HEK293T (cell line): ENCODE measurements at regions not wholly inside any gene's neighbourhood (a gene's known extent, or its start where the extent isn't known, plus 50 kb on each side); places are given as distances from the start of the nearest gene placed in this dataset.
"Not testable (repeated sequence)": the region's sequence is repeated elsewhere in the genome, so short reads cannot be mapped to it uniquely, and the experiment has no call there.

Experiments used
- CTCF ChIA-PET: fragments of 350-600 bp; formaldehyde crosslinking; extraction: SDS; loops from one replicate; lab custom pipeline; 2021; ENCODE audit warnings: antibody characterized with exemption, inconsistent platforms; lab: Yijun Ruan, JAX
- POLR2A ChIA-PET: fragments of 350-600 bp; formaldehyde crosslinking; extraction: SDS; loops from one replicate; lab custom pipeline; 2020; ENCODE audit warnings: antibody characterized with exemption, inconsistent platforms; lab: Yijun Ruan, JAX
- DNase-seq: peaks from one replicate; pipeline ENCODE4 v3.0.0; 2012; ENCODE audit warnings: mixed read lengths; ENCODE audit errors: extremely low spot score
- ARNT ChIP-seq: fragments of 450-650 bp; IDR thresholded peaks from 2 replicates; pipeline ENCODE4 v1.6.1; 2017; ENCODE audit warnings: mild to moderate bottlenecking
- BHLHE40 ChIP-seq: fragments of 450-650 bp; IDR thresholded peaks from 2 replicates; pipeline ENCODE4 v1.6.1; 2016; ENCODE audit warnings: mild to moderate bottlenecking, moderate library complexity, borderline replicate concordance
- CTBP1 ChIP-seq: fragments of 450-650 bp; IDR thresholded peaks from 2 replicates; pipeline ENCODE4 v1.6.1; 2016; ENCODE audit warnings: borderline replicate concordance
- ELF4 ChIP-seq: fragments of 450-650 bp; IDR thresholded peaks from 2 replicates; pipeline ENCODE4 v1.6.1; 2017; ENCODE audit warnings: antibody characterized with exemption
- FOXA1 ChIP-seq: fragments of 450-650 bp; IDR thresholded peaks from 2 replicates; pipeline ENCODE4 v1.6.1; 2016; ENCODE audit warnings: mild to moderate bottlenecking
- FOXK2 ChIP-seq: fragments of 450-650 bp; IDR thresholded peaks from 2 replicates; pipeline ENCODE4 v1.6.1; 2016; ENCODE audit warnings: mild to moderate bottlenecking
- FOXM1 ChIP-seq: fragments of 450-650 bp; IDR thresholded peaks from 2 replicates; pipeline ENCODE4 v1.6.1; 2017; ENCODE audit warnings: mild to moderate bottlenecking, borderline replicate concordance
- HDGF ChIP-seq: fragments of 450-650 bp; IDR thresholded peaks from 2 replicates; pipeline ENCODE4 v1.6.1; 2017; ENCODE audit warnings: antibody characterized with exemption, borderline replicate concordance
- L3MBTL2 ChIP-seq: fragments of 450-650 bp; conservative IDR thresholded peaks from 2 replicates; pipeline ENCODE4 v1.6.1; 2016; ENCODE audit warnings: mild to moderate bottlenecking
- LEF1 ChIP-seq: fragments of 450-650 bp; IDR thresholded peaks from 2 replicates; pipeline ENCODE4 v1.6.1; 2017; ENCODE audit warnings: mild to moderate bottlenecking, borderline replicate concordance
- NFRKB ChIP-seq: fragments of 450-650 bp; IDR thresholded peaks from 2 replicates; pipeline ENCODE4 v1.6.1; 2016; ENCODE audit warnings: mild to moderate bottlenecking, moderate library complexity
- SP1 ChIP-seq: fragments of 450-650 bp; IDR thresholded peaks from 2 replicates; pipeline ENCODE4 v1.6.1; 2017
- SUZ12 ChIP-seq: fragments of 450-650 bp; IDR thresholded peaks from 2 replicates; pipeline ENCODE4 v1.6.1; 2016; ENCODE audit warnings: mild to moderate bottlenecking
- TARDBP ChIP-seq: fragments of 450-650 bp; IDR thresholded peaks from 2 replicates; pipeline ENCODE4 v1.6.1; 2016
- ZNF384 ChIP-seq: fragments of 450-650 bp; IDR thresholded peaks from 2 replicates; pipeline ENCODE4 v1.6.1; 2016
- TF ChIP-seq, protein P1 (sequence below): fragments of 450-650 bp; IDR thresholded peaks from 2 replicates; pipeline ENCODE4 v1.6.1; 2016

DNA sequence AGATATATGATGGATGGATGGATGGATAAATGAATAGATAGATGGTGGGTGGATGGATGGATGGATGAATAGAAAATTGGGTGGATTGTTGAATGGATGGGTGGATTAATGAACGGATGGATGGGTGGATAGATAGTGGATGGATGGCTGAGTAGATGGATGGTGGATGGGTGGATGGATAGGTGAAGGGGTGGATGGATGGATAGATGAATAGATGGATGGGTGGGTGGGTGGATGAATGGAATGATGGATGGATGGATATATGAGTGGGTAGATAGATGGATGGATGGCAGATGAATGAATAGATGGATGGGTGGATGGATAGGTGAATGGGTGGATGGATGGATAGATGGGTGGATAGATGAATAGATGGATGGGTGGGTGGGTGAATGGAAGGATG is 80.7 kb upstream of the NEDD9 start:
- TF ChIP-seq SUZ12 (no peak), LEF1 (no peak), FOXA1 (no peak), ELF4 (no peak), BHLHE40 (no peak), ZNF384 (no peak), NFRKB (no peak), TARDBP (no peak), FOXK2 (no peak), L3MBTL2 (no peak)
- TF ChIP-seq, protein P1, sequence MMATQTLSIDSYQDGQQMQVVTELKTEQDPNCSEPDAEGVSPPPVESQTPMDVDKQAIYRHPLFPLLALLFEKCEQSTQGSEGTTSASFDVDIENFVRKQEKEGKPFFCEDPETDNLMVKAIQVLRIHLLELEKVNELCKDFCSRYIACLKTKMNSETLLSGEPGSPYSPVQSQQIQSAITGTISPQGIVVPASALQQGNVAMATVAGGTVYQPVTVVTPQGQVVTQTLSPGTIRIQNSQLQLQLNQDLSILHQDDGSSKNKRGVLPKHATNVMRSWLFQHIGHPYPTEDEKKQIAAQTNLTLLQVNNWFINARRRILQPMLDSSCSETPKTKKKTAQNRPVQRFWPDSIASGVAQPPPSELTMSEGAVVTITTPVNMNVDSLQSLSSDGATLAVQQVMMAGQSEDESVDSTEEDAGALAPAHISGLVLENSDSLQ: no peak
- POLR2A ChIA-PET: no interaction called here
- no peak for DNase-seq
- CTCF ChIA-PET: no interaction called here

DNA sequence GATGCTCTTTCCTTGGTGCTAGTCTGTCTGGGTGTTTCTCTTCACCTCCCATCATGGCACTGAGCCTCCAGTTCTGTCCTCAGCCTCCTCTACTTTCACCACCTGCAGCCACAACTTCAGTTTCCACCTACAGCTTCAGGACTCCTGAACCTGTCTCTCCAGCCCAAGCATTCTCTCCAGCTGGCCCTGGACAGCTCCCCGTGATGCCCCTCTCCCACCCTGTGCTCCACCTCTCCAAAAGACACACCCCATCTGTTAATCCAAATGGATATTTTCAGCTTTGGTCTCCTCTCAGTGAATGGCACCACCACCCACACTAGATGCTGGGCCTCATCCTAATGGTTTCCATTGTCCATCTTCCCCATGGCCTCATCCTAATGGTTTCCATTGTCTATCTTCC is 79.5 kb upstream of the NEDD9 start:
- TF ChIP-seq SP1 (no peak), CTBP1 (no peak), LEF1 (no peak), HDGF (no peak), BHLHE40 (no peak), FOXA1 (no peak), ARNT (no peak), L3MBTL2 (no peak), ZNF384 (no peak), NFRKB (no peak), FOXM1 (no peak), ELF4 (no peak)
- TF ChIP-seq, protein P1: no peak
- POLR2A ChIA-PET: no interaction called here
- no peak for DNase-seq
- CTCF ChIA-PET: no interaction called here

DNA sequence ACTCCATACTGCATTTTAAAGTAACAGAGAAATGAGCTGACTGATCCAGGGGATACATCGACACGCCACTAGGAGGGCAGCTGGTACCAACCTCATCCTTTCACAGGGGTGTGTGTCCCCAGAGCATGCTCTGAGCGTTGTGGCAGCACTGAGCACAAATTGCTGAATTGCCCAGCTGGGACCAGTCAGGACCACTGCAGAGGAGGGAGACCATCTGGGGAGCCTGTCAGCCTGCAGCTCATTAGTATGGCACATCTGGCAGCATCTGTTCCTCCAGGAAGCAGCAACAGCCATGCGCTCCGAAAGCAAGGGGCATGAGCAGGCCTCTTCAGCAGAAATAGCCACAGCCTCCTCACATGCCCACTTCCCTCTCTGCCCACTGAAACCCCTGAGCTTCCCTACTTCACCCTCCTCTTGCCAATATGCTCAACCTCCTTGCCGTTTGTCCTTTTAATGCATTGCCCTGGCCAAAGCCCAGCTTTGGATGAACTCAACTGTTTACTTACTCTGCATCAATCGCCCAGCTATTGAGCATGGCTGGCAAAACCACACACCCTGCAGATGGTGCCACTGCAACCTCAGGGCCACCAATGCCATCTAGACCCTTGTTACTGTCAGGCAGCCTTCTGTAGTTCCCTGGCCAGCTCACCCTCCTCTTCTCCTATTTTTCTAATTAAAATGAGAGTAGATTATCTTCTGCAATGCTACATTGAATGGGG is 77.6 kb upstream of the NEDD9 start:
- no peak for DNase-seq
- TF ChIP-seq FOXK2 (no peak), FOXA1 (no peak), ZNF384 (no peak)
- TF ChIP-seq, protein P1: no peak
- POLR2A ChIA-PET: no interaction called here
- CTCF ChIA-PET: no interaction called here

DNA sequence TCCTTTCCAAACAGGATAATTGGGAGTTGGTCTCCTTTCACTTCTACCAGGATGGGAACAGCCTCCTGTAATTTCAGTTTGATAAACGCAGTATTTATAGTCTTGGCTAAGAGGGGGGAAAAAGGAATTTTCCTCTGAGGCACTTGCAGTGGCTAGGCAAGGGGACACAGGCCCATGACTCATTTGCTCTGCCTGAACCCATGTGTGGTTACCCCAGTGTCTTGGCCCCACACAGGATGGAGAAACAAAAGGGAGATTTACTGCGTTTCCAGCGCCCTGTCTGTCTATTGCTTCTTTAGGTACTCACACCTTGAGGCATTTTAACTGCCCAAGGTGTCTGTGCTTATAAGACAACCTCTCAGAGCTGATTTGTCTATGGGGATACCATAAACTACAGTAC is 74.8 kb upstream of the NEDD9 start:
- TF ChIP-seq, protein P1: no peak
- TF ChIP-seq ARNT: no peak
- TF ChIP-seq FOXM1: no peak
- no peak for TF ChIP-seq LEF1
- no peak for DNase-seq
- CTCF ChIA-PET: no interaction called here
- POLR2A ChIA-PET: no interaction called here

DNA sequence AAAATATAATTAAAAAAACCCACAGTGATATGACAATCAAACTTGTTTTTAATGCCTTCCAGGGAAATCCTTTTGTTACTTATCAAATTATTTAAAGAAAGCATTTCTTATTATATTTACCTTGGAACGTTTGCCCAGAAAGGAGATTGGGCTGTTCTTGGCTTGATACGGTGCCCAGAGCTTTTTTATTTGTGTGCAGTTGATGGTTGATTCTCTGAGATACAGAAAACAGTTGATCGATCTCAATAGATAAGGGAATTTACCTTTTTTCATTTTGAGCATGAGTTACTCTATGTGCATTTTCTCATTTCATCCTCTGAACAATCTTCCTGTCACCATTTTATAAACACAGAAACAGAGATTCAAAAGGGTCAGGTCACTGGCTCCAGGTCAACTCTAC is 72.5 kb upstream of the NEDD9 start:
- DNase-seq: no peak
- TF ChIP-seq TARDBP: no peak
- TF ChIP-seq LEF1: no peak
- TF ChIP-seq ARNT: no peak
- no peak for TF ChIP-seq L3MBTL2
- no peak for TF ChIP-seq CTBP1
- no peak for TF ChIP-seq NFRKB
- TF ChIP-seq ELF4: no peak
- ChIA-PET POLR2A (no interaction called here), CTCF (no interaction called here)

DNA sequence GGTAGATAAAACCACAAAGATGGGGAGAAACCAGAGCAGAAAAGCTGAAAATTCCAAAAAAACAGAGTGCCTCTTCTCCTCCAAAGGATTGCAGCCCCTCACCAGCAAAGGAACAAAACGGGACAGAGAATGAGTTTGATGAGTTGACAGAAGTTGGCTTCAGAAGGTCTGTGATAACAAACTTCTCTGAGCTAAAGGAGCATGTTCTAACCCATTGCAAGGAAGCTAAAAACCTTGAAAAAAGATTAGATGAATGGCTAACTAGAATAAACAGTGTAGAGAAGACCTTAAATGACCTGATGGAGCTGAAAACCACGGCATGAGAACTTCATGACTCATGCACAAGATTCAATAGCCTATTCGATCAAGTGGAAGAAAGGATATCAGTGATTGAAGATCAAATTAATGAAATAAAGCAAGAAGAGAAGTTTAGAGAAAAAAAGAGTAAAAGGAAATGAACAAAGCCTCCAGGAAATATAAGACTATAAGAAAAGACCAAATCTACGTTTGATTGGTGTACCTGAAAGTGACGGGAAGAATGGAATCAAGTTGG is 67.5 kb upstream of the NEDD9 start:
- CTCF ChIA-PET, DNase-seq, POLR2A ChIA-PET: not testable (repeated sequence)

DNA sequence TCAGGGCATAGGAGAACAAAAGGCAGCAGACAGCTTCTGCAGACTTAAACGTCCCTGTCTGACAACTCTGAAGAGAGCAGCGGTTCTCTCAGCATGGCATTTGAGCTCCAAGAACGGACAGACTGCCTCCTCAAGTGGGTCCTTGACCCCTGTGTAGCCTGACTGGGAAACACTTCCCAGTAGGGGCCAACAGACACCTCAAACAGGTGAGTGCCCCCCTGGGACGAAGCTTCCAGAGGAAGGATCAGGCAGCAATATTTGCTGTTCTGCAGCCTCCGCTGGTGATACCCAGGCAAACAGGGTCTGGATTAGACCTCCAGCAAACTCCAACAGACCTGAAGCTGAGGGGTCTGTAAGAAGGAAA is 66.9 kb upstream of the NEDD9 start:
- CTCF ChIA-PET: interaction anchor here (0.6 kb wide), 1 partner anchor 128 kb away, joined by 3 read pairs; no protein-coding TSS in a partner anchor
- POLR2A ChIA-PET: not testable (repeated sequence)

More for the DNA sequence above, 66.9 kb upstream of the NEDD9 start:
- not testable (repeated sequence) for DNase-seq
